H54 (cell line): ENCODE measurements at regions not wholly inside any gene's neighbourhood (a gene's known extent, or its start where the extent isn't known, plus 50 kb on each side); places are given as distances from the start of the nearest gene placed in this dataset.

ENCODE experiments used
- DNase-seq: peaks from one replicate; pipeline ENCODE4 v3.0.0; 2011; ENCODE audit warnings: low spot score, mixed read lengths; ENCODE audit not compliant: insufficient read length
- FAIRE-seq: peaks from 3 replicates; lab custom pipeline; 2011; peaks lifted over from hg19 to GRCh38; lab: Jason Lieb, UNC
- POLR2A ChIP-seq: IDR thresholded peaks from 2 replicates; pipeline ENCODE4 v1.6.1; 2011; ENCODE audit warnings: low read depth, mild to moderate bottlenecking, low read length

DNA sequence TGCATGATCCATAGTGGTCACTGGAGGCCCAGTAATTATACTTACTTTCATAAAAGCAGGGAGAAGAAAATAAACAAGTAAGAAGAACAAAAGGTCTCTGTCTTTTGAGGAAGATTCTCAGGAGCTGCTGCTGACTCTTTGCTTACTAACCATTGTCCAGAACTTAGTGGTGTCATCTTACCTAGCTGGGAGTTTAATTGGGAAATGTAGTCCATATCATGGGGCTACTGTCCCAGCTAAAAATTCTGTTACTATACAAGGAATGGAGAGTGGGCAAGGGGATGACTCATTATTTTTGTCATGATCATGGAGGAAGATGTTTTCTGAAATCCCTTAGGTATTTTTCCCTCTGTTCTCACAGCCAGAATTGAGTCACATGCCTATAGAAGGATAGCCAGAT is 639.3 kb downstream of the MTRR start:
- FAIRE-seq (no peak), DNase-seq (no peak)
- TF ChIP-seq POLR2A = no peak

DNA sequence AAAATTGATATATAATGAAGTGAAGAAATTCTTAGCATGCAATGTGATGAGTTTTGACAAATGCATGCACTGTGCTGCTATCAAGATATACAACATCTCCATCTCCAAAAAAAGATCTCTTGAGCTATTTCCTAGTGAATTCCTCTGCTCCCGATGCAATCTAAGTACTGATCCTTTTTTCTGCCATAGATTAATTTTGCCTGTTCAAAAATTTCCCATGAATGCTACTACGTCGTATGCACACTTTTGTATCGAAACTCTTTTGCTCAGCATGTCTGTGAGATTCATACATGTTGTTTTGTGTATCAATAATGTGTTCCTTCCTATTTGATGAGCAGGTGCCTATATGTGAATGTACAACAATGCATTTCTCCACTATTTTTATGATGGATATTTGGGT is 647.4 kb downstream of the MTRR start:
- TF ChIP-seq POLR2A = no peak
- no peak for DNase-seq
- no peak for FAIRE-seq

DNA sequence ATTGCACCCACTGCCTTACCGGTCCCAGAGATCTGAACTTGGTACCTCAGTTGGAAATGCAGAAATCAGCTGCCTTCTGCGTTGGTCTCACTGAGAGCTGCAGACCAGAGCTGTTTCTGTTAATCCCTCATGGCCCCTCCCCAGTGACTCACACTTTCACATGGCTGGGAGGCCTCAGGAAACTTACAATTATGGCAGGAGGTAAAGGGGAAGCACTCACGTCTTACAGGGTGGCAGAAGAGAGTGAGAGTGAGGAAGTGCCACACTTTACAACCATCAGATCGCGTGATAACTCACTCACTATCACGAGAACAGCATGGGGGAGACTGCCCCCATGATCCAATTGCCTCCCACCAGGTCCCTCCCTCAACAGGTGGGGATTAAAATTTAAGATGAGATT is 648.5 kb downstream of the MTRR start:
- DNase-seq (no peak), FAIRE-seq (no peak)
- no peak for TF ChIP-seq POLR2A

DNA sequence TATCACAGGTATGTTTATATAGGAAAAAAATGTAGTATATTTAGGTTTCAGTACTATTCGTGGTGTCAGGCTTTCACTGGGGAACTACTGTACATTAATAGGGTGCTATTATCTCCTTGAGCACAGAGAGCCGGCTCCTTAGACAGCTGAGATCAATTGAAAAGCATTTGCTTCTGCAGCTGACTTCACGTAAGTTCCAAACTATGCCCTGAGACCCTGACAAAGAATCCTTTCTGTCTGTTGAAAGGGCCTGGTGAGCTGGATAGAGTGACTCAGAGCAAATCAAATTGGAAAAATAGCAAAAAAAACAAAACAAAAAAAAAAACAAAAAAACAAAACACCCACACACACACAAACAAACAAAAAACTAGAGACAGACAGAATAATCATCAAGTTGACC is 652.0 kb downstream of the MTRR start:
- DNase-seq (no peak), FAIRE-seq (no peak)
- no peak for TF ChIP-seq POLR2A

DNA sequence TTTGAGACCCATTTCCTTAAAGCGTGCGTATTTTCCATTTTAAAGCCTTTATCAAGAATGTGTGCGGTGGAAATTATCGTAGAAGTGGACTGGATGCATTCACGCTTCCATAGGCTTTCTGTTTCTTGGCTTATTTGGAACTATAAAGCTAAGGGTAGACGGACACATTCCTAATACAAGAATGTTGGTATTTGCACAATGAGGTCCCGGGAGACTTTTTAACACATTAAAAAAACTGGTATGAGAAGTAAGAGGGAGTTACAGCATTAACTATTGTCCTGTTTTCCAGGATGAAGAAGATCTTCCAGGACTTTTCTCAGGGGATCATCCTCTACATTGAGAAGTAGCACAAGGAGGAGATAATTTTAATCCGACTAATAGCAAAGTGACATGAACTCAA is 653.0 kb downstream of the MTRR start:
- FAIRE-seq (no peak), DNase-seq (no peak)
- TF ChIP-seq POLR2A = no peak

DNA sequence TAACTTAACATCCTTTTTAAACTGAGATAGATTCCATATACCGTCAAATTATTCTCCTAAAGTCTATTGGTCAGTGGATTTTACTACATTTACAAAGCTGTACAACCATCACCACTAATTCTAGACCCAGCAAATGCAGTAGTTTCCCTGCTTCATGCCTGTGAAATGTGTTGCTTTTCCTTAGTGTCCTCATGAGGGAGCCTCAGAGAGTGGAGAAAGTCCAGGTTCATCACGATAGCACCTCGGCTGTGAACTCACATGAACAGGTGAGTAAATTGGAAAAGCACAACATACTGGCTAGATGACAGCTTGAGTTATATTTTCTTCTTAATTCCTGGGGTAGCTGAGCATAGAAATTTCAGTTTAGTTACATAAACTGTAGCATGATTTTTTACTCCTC is 653.7 kb downstream of the MTRR start:
- FAIRE-seq (no peak), DNase-seq (no peak)
- TF ChIP-seq POLR2A = no peak

DNA sequence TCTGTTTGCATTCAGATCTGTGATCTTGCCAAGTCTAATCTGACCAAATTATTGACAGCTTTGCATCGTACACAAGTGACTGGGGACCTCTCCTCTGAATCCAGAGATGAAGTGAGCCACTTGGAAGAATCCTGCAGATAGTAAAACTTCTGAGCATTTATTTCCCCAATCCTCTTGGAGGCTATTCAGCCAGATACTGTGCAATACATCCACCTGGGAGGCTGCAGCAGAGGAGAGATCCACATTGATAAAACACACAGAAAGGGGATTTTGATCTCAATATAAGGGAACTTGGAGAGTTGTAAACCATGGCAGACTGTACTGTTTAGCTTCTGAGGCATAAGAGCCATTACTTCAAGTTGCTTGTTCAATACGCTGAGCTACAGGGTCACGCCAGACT is 654.6 kb downstream of the MTRR start:
- TF ChIP-seq POLR2A = no peak
- no peak for DNase-seq
- FAIRE-seq = no peak

DNA sequence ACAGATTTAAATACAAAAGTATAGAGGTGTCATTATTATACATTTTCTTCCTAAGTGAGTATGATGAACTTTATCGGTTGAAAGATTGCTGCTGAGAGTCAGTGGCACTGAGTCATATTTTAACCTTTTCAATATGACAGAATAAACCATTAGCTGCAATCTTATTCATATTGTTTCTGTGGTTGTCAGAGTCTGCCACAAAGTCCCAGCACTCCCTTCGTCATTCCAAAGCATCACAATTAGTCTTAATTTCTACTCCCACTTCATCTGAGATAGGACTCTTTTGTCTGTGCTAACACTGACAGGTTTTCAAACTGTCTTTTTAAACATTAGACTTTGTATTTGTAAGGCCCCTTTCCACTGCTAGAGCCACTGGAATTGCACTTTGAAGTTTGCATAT is 656.9 kb downstream of the MTRR start:
- FAIRE-seq = no peak
- no peak for TF ChIP-seq POLR2A
- DNase-seq = no peak

DNA sequence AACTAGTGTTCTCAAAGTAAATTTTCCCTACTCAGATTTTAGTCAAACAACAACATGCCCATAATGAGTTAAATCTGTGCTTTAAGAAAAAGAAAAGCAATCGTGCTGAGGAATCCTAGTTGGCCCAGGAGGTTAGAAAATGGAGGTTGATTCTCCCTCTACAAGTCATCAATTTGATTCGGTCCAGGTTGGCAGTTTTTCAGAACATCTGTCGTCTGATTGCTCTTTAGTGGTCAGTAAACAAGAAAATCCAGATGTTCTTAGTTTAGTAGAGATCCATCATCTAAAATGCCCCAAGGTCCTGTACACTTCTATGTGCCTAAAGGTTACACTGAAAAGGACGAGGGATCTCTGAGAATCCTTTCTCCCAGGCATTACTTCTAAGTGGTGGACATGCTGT is 659.2 kb downstream of the MTRR start:
- no peak for FAIRE-seq
- DNase-seq = no peak
- TF ChIP-seq POLR2A = no peak

DNA sequence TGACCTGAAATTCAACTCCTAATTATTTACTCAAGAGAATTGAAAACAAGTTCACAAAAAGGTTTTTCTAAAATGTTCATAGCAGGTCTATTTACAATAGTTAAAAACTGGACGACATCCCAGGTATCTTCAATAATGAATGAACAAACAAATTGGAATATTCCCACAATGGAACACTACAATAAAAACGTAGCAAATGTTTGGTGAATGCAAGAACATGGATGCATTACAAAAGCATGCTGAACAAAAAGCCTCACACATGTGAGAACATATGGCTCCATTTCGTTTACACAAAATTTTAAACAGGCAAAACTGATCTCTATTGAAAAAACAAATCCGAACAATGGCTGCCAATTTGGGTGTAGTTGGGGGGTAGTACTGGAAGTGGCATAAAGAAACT is 669.9 kb downstream of the MTRR start:
- no peak for DNase-seq
- no peak for FAIRE-seq
- no peak for TF ChIP-seq POLR2A

DNA sequence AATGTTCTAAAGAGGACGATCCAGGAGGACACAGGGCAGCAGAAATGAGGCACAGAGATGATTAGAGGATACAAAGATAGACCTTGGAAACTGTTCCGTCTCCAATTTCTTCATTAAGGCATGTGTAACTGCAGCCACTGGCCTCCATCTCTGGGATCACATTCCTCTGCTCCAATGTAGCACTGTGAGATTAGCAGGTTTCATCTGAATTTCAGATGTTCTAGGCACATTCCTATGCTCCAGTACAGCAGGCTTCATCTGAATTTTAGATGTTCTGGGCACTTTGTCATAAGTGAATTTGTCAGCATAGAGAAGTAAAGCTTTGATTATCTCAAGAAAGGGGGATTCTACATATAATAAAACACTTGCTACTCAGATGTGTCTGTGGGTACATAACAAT is 671.4 kb downstream of the MTRR start:
- DNase-seq = no peak
- TF ChIP-seq POLR2A = no peak
- no peak for FAIRE-seq

DNA sequence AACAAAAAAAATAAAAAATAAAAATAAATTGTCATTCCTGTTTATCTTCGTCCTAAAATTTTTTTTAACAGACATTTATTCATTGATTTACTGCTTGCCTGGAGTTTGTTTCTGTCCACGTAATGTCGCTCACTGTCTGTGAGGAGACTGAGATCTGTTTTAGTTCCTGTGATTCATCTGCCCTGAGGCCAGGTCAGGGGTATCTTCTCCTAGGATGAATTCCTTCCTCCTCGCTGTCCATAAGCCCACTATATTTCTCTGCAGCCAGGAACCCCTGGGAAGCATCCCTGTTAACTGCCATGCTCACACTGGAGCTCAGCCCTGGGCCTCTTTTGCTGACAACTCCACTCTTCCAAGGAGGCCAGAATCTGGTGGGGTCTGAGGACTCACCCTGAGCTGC is 682.0 kb downstream of the MTRR start:
- DNase-seq (no peak), FAIRE-seq (no peak)
- TF ChIP-seq POLR2A = no peak

DNA sequence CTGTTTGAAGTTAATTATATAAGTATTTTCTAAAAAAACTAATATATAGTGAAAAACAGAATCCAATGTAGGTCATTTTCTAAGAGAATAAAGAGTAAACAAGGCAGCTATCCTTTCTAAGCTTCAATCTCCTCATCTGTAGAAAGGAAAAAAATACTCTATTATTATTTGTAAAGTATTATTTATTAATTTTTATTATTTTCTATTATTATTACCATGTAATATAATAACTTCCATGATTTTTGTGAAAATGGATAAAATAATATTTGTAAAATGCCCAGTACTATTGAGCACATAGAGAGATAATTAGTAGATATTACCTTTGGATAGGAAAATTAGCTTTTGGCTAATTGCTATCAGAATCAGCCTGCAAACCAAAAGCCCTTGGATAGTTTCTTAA is 684.4 kb downstream of the MTRR start:
- DNase-seq = no peak
- no peak for TF ChIP-seq POLR2A
- FAIRE-seq = no peak

DNA sequence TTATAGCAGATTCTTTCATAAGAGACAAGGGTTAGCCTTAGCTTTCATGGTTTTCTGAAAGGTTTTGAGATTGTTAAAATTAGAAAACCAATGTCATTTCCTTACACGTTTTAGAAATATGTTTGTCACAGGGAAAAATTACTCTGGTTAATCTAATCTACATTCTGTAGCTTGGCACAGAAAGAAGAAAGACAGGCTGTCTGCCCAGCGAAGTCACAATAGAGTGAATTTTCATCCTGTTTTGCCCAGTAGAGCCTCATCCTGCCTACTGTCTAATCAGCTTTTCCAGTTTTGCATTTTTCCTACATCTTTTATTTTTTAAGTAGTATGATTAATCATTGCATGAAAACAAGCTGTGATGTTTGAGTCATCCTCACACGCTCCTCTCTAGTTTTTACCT is 688.8 kb downstream of the MTRR start:
- no peak for FAIRE-seq
- no peak for TF ChIP-seq POLR2A

DNA sequence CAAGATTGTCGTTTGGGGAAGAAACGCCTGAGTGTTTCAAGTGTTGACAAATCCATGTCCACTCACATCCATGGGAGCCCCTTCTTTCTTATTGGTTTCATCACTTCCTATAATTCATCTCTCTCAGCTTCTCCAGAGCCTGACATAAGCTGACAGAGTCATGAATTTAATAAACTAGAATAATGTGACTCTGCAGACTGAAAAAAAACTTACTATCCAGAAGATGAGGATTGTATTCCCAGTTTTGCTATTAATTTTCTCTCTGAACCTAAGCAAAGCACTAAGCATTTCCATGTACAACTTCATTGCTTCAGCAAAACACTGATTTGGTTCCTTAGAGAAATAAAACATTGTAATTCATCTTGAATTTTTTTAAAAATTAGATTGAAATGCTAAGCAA is 691.8 kb downstream of the MTRR start:
- no peak for DNase-seq
- FAIRE-seq = no peak
- TF ChIP-seq POLR2A = no peak

More for the DNA sequence above, 688.8 kb downstream of the MTRR start:
- no peak for DNase-seq

DNA sequence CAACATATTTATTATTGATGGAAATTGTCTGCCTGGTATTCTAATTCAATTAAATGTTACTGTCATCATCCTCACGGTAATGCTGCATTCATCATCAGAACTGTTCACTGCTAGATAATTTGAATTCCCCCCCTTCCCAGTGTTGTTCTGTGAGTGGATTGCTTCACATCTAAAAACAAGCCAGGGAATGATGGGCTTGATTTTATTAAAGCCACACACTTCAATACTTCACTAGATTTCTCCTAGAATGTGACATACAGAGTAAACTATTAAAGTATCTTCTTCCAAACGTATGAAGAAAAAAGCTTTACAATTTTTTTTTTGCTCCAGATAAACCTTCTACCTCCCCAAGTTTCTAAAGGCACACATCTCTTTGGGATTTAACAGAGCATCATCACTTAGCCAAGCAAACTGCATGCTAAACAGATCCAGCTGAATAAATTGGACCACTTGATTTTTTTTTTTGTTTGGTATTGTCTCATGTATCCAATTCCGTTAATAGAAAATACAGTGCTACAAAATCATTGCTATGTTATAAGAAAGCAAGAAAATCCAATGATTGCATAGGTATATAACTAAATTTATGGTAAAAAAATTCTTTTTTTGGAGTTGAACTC is 692.4 kb downstream of the MTRR start:
- DNase-seq = no peak
- no peak for FAIRE-seq
- no peak for TF ChIP-seq POLR2A
